ENCODE measurements at regions not wholly inside any gene's neighbourhood (a gene's known extent, or its start where the extent isn't known, plus 50 kb on each side); places are given as distances from the start of the nearest gene placed in this dataset.

DNA sequence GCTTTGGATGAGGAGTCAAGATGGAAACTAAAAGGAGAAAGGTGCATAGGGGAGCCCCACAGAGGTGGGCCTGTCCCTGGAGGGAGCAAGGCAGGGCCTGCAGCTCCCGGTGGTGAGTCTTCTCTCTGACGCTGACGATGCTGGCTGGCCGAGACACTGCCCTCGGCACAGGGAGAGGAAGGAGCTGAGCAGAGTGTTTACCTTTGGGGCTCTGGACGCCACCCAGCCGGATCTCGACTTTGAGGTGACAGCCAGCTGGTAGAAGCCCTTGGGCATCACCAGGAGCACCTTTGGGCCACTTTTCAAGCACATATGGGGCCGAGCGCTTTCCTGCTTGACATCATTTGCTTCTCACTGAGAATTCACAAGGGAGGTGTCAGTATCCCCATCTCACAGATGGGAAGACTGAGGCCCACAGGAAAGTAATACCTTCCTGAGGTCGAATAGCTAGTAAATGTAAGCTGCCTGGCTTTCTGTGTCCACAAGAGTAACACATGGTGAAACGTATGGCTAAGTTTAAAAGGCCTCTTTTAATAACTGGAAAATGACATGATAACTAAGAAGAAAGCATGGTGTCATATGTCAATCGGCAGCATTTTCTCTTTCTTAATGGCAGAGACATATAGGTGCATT lies 294.3 kb upstream of the TNRC6C start:
- ChIA-PET CTCF (interaction anchor here (1.3 to 1.9 kb wide), 2 partner anchors 14 to 45 kb away, joined by 3 to 6 read pairs; no protein-coding TSS in a partner anchor), POLR2A (interaction anchor here (0.6 kb wide), 1 partner anchor 60 kb away, joined by 3 read pairs; no protein-coding TSS in a partner anchor)
- TF ChIP-seq, protein P1, sequence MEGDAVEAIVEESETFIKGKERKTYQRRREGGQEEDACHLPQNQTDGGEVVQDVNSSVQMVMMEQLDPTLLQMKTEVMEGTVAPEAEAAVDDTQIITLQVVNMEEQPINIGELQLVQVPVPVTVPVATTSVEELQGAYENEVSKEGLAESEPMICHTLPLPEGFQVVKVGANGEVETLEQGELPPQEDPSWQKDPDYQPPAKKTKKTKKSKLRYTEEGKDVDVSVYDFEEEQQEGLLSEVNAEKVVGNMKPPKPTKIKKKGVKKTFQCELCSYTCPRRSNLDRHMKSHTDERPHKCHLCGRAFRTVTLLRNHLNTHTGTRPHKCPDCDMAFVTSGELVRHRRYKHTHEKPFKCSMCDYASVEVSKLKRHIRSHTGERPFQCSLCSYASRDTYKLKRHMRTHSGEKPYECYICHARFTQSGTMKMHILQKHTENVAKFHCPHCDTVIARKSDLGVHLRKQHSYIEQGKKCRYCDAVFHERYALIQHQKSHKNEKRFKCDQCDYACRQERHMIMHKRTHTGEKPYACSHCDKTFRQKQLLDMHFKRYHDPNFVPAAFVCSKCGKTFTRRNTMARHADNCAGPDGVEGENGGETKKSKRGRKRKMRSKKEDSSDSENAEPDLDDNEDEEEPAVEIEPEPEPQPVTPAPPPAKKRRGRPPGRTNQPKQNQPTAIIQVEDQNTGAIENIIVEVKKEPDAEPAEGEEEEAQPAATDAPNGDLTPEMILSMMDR (IDR thresholded peaks at IDR 0.05; ENCODE audit: control extremely low read depth, extremely low read depth, low read depth, missing control alignments): no peak
- DNase-seq (ENCODE audit: extremely low spot score): no peak

DNA sequence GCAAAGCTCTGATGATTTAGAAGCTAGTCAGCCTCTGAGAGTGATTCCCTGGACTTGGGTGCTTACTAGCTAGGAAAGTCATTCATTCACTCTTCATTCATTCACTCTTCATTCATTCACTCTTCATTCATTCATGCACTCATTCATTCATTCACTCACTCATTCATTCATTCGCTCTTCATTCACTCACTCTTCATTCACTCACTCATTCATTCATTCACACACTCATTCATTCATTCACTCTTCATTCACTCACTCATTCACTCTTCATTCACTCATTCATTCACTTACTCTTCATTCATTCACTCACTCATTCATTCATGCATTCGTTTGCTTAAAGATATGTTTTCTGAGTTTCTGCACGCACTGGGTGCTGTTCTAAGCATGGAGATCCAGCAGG lies 292.7 kb upstream of the TNRC6C start:
- TF ChIP-seq, protein P1 (IDR thresholded peaks at IDR 0.05; ENCODE audit: control extremely low read depth, extremely low read depth, low read depth, missing control alignments): no peak
- no peak for DNase-seq (ENCODE audit: extremely low spot score)
- POLR2A ChIA-PET: no interaction called here
- CTCF ChIA-PET: interaction anchor here (1.7 kb wide), 1 partner anchor 123 kb away, joined by 5 read pairs; no protein-coding TSS in a partner anchor

DNA sequence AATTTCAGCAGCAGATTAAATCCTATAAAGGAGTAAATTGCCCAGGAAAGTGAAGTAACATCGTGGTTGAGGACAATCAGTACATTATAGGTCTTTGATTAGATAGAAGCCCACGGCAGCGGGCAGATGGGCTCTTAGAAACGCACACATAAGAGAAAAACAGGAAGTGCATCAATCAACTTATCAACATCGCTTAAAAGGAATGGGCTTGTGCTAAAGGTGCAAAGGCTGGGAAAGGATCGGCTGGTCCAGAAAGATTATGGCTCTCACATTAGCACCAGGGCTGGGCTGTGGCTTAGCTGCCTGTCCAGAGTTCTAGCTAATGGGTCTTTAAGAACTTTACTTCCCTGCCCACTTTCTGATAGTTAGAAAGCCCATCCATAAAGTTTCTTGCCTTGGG lies 292.0 kb upstream of the TNRC6C start:
- ChIA-PET POLR2A (no interaction called here), CTCF (interaction anchor here (1.7 kb wide), 1 partner anchor 124 kb away, joined by 5 read pairs; no protein-coding TSS in a partner anchor)
- TF ChIP-seq, protein P1 (IDR thresholded peaks at IDR 0.05; ENCODE audit: control extremely low read depth, extremely low read depth, low read depth, missing control alignments): no peak
- no peak for DNase-seq (ENCODE audit: extremely low spot score)

DNA sequence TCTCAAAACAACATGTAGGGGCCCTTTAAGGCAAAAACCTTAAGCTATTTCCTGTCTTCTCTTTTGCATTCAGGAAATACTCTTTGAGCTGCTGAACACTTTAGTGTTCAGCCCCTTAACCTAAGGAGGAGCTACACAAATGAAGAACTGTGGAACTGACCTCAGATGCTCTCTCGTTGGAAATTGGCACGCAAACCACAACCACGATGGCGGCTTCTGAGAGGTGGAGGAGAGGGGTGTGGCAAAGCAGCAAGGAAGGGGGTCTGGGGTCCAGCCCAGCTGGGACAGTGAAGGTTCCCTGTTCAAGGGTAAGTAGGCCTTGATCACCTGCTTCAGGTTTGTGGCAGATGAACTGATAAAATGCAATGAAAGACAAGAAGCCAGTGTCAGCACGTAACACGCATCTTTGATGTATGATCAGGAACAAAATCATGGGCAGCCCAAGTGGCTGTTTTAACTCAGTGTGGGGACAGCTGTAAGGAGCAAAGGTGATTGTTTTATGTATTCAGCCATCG lies 291.6 kb upstream of the TNRC6C start:
- ChIA-PET POLR2A (no interaction called here), CTCF (interaction anchor here (1.2 to 1.7 kb wide), 2 partner anchors 34 to 124 kb away, joined by 3 to 5 read pairs; no protein-coding TSS in a partner anchor)
- TF ChIP-seq, protein P1 (IDR thresholded peaks at IDR 0.05; ENCODE audit: control extremely low read depth, extremely low read depth, low read depth, missing control alignments): no peak
- peak; percentile 42 for DNase-seq (ENCODE audit: extremely low spot score)

DNA sequence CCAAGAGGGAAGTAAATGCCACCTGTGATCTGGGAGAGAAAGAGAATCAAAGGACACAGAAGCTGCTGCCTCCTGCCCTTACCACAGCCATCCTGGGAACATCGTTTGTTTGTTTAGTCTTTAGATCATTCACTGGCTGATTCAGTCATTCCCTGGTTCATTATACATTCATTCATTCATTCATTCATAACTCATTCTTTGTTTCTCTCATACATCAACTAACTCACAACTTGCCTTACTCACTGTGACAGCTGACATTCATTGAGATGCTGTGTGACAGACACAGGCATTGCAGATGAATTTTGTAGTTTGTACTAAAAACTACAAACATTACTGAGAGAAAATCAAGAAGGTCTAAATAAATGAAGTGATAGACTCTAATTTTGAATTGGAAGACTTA lies 291.0 kb upstream of the TNRC6C start:
- ChIA-PET POLR2A (no interaction called here), CTCF (interaction anchor here (1.2 to 1.7 kb wide), 2 partner anchors 34 to 125 kb away, joined by 3 to 5 read pairs; no protein-coding TSS in a partner anchor)
- TF ChIP-seq, protein P1 (IDR thresholded peaks at IDR 0.05; ENCODE audit: control extremely low read depth, extremely low read depth, low read depth, missing control alignments): no peak
- DNase-seq (ENCODE audit: extremely low spot score): no peak

DNA sequence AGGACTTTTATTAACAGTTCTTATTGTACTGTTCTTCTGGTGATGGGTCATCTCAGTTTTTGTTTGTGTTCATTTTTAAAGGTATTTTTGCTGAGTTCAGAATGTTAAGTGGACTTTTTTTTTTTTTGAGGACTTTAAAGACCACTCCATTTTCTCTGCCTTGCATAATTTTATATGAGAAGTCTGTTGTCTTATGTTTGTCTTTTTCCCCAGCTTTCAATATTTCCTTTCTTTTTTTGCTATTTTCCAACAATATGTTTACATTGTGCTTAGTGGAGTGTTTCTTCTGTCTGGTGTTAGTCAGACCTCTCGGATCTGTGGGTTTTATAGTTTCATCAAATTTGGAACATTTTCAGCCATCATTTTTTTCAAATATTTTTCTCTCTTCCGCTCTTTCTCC lies 290.0 kb upstream of the TNRC6C start:
- DNase-seq (ENCODE audit: extremely low spot score): no peak
- ChIA-PET CTCF (no interaction called here), POLR2A (no interaction called here)
- TF ChIP-seq, protein P1 (IDR thresholded peaks at IDR 0.05; ENCODE audit: control extremely low read depth, extremely low read depth, low read depth, missing control alignments): no peak
